NCI-H1092 (cell line): ENCODE measurements at regions not wholly inside any gene's neighbourhood (a gene's known extent, or its start where the extent isn't known, plus 50 kb on each side); places are given as distances from the start of the nearest gene placed in this dataset.

ENCODE experiments used
- DNase-seq: peaks from one replicate; lab custom pipeline; 2025; lab: John Stamatoyannopoulos, UW

GRCh38 chr21:25024639-25025038 lies 582.6 kb downstream of the MRPL39 start:
- DNase-seq, result no peak

- no peak for DNase-seq
These were observed 601.9 kb downstream of the MRPL39 start for GRCh38 chr21:25005388-25005787.

GRCh38 chr21:25002676-25003075 lies 604.6 kb downstream of the MRPL39 start:
- no peak for DNase-seq

GRCh38 chr21:24995216-24995615 lies 612.1 kb downstream of the MRPL39 start:
- no peak for DNase-seq

GRCh38 chr21:24994717-24995116 lies 612.6 kb downstream of the MRPL39 start:
- DNase-seq, result no peak

GRCh38 chr21:24989516-24989915 lies 617.8 kb downstream of the MRPL39 start:
- no peak for DNase-seq

- DNase-seq, result no peak
These were observed 618.3 kb downstream of the MRPL39 start for GRCh38 chr21:24988941-24989340.

GRCh38 chr21:24976238-24976637 lies 631.0 kb downstream of the MRPL39 start:
- DNase-seq, result no peak

GRCh38 chr21:24969068-24969467 lies 638.2 kb downstream of the MRPL39 start:
- no peak for DNase-seq

- no peak for DNase-seq
These were observed 651.9 kb downstream of the MRPL39 start for GRCh38 chr21:24955275-24955961.

- DNase-seq, result peak; percentile 21
These were observed 659.1 kb downstream of the MRPL39 start for GRCh38 chr21:24948186-24948585.

- DNase-seq, result no peak
These were observed 661.4 kb downstream of the MRPL39 start for GRCh38 chr21:24945910-24946309.

GRCh38 chr21:24941316-24942185 lies 665.7 kb downstream of the MRPL39 start:
- DNase-seq, result peak; percentile 6

- peak; percentile 81 for DNase-seq
These were observed 668.0 kb downstream of the MRPL39 start for GRCh38 chr21:24939291-24939690.

- DNase-seq, result peak; percentile 1
These were observed 668.7 kb downstream of the MRPL39 start for GRCh38 chr21:24938573-24938972.

GRCh38 chr21:24935991-24936390 lies 671.3 kb downstream of the MRPL39 start:
- DNase-seq, result no peak

- DNase-seq, result no peak
These were observed 696.7 kb downstream of the MRPL39 start for GRCh38 chr21:24910591-24910990.

GRCh38 chr21:24903994-24904635 lies 703.2 kb downstream of the MRPL39 start:
- no peak for DNase-seq

GRCh38 chr21:24899138-24899537 lies 708.1 kb downstream of the MRPL39 start:
- no peak for DNase-seq

GRCh38 chr21:24897883-24898282 lies 709.4 kb downstream of the MRPL39 start:
- DNase-seq, result no peak

GRCh38 chr21:24896735-24897124 lies 710.6 kb downstream of the MRPL39 start:
- no peak for DNase-seq

- DNase-seq, result peak; percentile 9
These were observed 711.2 kb downstream of the MRPL39 start for GRCh38 chr21:24895885-24896734.
